ENCODE measurements at regions not wholly inside any gene's neighbourhood (a gene's known extent, or its start where the extent isn't known, plus 50 kb on each side); places are given as distances from the start of the nearest gene placed in this dataset.

DNA sequence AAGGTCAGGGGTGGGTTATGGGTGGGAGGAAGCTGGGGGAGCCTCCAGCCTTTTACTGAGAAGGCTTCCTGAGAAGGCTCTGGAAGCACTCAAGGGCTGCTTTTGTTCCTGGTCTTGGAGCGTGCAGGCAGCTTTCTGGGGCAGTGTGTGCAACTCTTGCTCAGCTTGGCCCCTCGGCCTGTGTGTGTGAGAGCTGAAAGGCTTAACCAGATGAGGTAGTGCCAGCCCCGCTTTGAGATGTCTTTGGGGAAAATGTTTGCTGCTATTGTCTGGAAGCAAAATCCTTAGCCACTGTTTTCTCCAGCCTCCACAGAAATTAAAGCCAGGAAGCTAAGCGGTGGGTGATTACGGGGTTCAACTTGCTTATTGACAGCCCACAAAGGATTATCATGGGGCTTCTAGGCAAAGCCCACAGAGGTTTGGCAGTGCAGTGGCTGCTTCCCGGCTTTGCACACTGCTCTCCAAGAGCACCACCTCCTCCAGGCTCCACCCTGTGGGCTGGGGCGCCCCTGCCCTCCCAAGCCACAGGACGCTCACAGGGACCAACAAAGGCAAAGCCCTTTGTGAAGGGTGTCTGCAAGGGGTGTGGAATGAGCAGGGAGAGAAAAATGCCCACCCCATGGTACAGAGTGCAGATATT is 121.7 kb upstream of the TLE3 start:
- H3K9me3 ChIP-seq = no peaks in the 10 kb centered on the region
- peaks cover 0 to 9% (median 3%) of the 10 kb centered on the region in 4 donors for H3K4me1 ChIP-seq
- no peaks in the 10 kb centered on the region for H3K27me3 ChIP-seq
- H3K36me3 ChIP-seq = no peaks in the 10 kb centered on the region
- TF ChIP-seq POLR2A (IDR thresholded peaks at IDR 0.05; ENCODE audit: low read depth) = no peak
- TF ChIP-seq EP300 (IDR thresholded peaks at IDR 0.05) = no peak
- TF ChIP-seq POLR2AphosphoS5 (IDR thresholded peaks at IDR 0.05) = no peak
- TF ChIP-seq, protein P1, sequence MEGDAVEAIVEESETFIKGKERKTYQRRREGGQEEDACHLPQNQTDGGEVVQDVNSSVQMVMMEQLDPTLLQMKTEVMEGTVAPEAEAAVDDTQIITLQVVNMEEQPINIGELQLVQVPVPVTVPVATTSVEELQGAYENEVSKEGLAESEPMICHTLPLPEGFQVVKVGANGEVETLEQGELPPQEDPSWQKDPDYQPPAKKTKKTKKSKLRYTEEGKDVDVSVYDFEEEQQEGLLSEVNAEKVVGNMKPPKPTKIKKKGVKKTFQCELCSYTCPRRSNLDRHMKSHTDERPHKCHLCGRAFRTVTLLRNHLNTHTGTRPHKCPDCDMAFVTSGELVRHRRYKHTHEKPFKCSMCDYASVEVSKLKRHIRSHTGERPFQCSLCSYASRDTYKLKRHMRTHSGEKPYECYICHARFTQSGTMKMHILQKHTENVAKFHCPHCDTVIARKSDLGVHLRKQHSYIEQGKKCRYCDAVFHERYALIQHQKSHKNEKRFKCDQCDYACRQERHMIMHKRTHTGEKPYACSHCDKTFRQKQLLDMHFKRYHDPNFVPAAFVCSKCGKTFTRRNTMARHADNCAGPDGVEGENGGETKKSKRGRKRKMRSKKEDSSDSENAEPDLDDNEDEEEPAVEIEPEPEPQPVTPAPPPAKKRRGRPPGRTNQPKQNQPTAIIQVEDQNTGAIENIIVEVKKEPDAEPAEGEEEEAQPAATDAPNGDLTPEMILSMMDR (IDR thresholded peaks at IDR 0.05) = no peak
- no peak for DNase-seq (ENCODE audit: extremely low spot score)
- 85% methylated on average over 8 of the region's 8 CpGs for WGBS
- no peak overlapping the region for H3K27ac ChIP-seq (replicated peaks in 1 of 4)
- intact Hi-C loops (cut with DNase I) = no loop called here
- no peak overlapping the region for H3K4me3 ChIP-seq

DNA sequence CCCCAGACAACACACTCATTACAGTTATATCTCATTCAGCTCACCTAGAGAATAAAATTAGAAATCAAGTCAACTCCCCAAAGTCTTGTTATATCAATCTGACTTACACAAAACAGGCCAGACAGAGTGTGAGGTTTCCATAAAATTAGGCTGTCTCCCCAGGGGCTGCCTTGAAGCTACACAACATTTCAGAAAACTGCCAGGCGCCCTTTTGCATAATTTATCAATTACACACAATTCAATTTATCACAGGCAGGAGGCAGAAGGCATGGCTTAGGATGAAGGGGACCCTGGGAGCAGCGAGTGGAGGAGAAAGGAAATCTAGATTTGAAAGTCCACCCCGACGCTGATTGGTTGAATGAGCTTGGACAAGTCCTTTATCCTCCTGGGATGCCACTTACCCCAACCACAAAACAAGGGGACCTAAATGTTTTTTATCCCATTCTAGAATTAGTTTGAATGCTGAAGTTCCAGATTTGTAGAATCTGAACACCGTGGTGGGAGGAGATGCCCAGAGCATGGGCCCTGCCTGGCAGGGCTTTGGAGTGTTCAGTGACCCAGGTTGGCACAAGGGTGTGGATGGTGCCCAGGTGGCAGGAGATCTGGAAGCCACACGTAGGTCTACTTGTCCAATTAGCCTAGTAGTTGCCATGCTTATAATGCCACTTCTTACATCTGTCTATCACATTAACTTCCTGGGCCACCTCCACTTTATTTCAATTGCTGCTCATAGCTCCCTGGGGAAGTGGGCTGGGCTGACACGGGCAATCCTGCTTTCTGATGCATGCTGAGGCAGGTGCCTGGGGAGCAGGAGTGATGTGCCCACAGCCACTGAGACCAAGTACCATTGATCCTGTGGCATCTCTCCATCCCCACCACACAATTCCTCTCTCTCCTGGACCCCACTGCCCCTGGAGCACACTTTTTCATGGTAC is 119.8 kb upstream of the TLE3 start:
- intact Hi-C loops (cut with DNase I) = no loop called here

DNA sequence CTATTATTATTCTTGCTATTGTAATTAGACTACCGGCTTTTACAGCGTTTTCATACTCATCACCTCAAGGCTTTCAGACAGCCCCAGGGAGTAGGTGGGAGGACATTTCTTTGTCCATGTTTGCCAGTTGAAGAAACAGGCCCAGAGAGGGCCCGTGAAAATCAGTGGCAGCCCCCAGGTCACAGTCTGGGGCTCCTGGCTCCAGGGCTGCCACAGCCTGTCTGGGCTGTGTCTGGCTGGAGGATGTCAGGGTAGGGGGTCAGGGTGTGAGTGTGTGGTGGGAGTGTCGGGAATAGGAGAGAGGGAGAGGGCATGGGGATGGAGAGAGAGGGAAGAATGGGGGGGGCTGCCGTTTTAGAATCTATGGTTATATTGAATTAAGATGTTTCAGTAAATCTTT is 118.2 kb upstream of the TLE3 start:
- no peak for DNase-seq (ENCODE audit: extremely low spot score)
- Histone ChIP-seq H3K4me3 (no peak overlapping the region), H3K27me3 (no peaks in the 10 kb centered on the region), H3K4me1 (peaks cover 0 to 12% (median 9%) of the 10 kb centered on the region in 4 donors), H3K27ac (replicated peaks in 1 of 4) (no peak overlapping the region), H3K36me3 (no peaks in the 10 kb centered on the region), H3K9me3 (no peaks in the 10 kb centered on the region)
- WGBS = 74% methylated on average over 5 of the region's 5 CpGs
- TF ChIP-seq EP300 (IDR thresholded peaks at IDR 0.05) = no peak
- no peak for TF ChIP-seq POLR2AphosphoS5 (IDR thresholded peaks at IDR 0.05)
- TF ChIP-seq, protein P1 (IDR thresholded peaks at IDR 0.05) = no peak
- TF ChIP-seq POLR2A (IDR thresholded peaks at IDR 0.05; ENCODE audit: low read depth) = no peak
- intact Hi-C loops (cut with DNase I) = no loop called here

More for the DNA sequence above, 119.8 kb upstream of the TLE3 start:
- no peaks in the 10 kb centered on the region for H3K36me3 ChIP-seq
- no peak overlapping the region for H3K27ac ChIP-seq (replicated peaks in 1 of 4)
- TF ChIP-seq POLR2AphosphoS5 (IDR thresholded peaks at IDR 0.05) (no peak), EP300 (IDR thresholded peaks at IDR 0.05) (no peak), POLR2A (IDR thresholded peaks at IDR 0.05; ENCODE audit: low read depth) (no peak)
- TF ChIP-seq, protein P1 (IDR thresholded peaks at IDR 0.05) = no peak
- 95% methylated on average over 7 of the region's 7 CpGs for WGBS
- H3K4me1 ChIP-seq = peaks cover 0 to 5% (median 4%) of the 10 kb centered on the region in 4 donors
- no peak for DNase-seq (ENCODE audit: extremely low spot score)
- H3K27me3 ChIP-seq = no peaks in the 10 kb centered on the region
- H3K4me3 ChIP-seq = no peak overlapping the region
- H3K9me3 ChIP-seq = no peaks in the 10 kb centered on the region

DNA sequence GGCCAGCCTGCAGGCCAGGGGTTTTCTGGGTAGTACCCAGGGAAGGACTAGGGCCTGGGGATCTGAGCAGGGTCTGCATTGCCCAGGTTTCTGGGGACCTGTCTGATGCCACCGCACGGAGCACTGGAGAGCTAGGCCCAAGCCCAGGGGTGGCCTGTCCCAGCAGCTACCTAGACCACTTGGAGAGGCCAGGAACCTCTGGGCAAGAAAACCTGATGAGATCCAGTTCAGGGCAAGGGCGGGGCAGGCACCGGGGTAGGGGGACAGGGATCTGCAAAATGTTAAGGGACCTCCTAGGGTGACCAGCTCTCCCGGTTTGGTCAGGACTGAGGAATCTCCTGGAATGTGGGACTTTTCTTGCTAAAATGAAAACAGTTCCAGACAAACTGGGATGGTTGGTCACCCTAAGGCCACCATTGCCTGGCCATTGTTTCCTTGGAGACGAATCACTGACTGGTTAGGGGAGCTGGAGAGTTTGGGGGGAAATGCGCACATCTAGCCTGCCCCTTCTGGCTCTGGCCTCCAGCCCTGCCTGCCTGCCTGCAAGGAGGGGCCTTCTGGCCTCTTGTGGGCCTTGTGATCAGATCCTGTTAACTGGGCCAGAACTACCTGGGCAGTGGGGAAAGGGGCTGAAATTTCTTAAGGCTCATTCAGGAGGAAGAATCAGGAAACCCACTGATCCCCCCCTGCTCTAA is 117.4 kb upstream of the TLE3 start:
- intact Hi-C loops (cut with DNase I) = no loop called here
- H3K9me3 ChIP-seq = no peaks in the 10 kb centered on the region
- TF ChIP-seq POLR2A (IDR thresholded peaks at IDR 0.05; ENCODE audit: low read depth) = no peak
- no peak for TF ChIP-seq POLR2AphosphoS5 (IDR thresholded peaks at IDR 0.05)
- TF ChIP-seq, protein P1 (IDR thresholded peaks at IDR 0.05) = no peak
- TF ChIP-seq EP300 (IDR thresholded peaks at IDR 0.05) = no peak
- H3K36me3 ChIP-seq = no peaks in the 10 kb centered on the region
- no peak overlapping the region for H3K4me3 ChIP-seq
- DNase-seq (ENCODE audit: extremely low spot score) = no peak
- 92% methylated on average over 7 of the region's 7 CpGs for WGBS
- no peak overlapping the region for H3K27ac ChIP-seq (replicated peaks in 1 of 4)
- no peaks in the 10 kb centered on the region for H3K27me3 ChIP-seq
- peaks cover 0 to 12% (median 9%) of the 10 kb centered on the region in 4 donors for H3K4me1 ChIP-seq
